ENCODE measurements at regions not wholly inside any gene's neighbourhood (a gene's known extent, or its start where the extent isn't known, plus 50 kb on each side); places are given as distances from the start of the nearest gene placed in this dataset.

DNA sequence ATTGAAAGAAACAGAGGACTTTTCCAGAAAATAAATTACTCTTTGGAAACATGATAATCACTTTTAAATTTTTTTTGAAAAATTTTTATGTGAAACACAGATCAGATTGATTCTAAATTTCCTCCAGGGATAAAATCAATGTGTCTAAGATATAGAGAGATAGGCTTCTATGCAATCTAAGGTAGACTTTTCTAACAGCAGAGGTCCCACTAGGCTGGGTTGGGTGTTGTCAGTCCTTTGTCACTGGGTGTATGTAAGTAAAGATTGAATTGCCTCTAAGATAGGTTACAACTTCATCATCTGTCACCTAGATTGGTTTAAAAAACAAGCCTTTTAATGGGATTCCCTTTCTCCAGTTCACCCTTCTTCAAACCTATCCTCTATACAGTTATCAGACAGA, 449.9 kb downstream of the DHX35 start:
- TF ChIP-seq POLR2A (IDR thresholded peaks at IDR 0.05; ENCODE audit: low read length) (no peak), GATA1 (IDR thresholded peaks at IDR 0.05; ENCODE audit: low read depth, low read length) (no peak)
